CD4-positive, alpha-beta T cell treated with Interleukin-2 at 100 ng/mL for 4 hours (primary cell): ENCODE measurements at regions not wholly inside any gene's neighbourhood (a gene's known extent, or its start where the extent isn't known, plus 50 kb on each side); places are given as distances from the start of the nearest gene placed in this dataset.
"Not testable (repeated sequence)": the region's sequence is repeated elsewhere in the genome, so short reads cannot be mapped to it uniquely, and the experiment has no call there.

Source experiments
- DNase-seq: peaks from one replicate; pipeline ENCODE4 v3.0.0-alpha.2; 2020; ENCODE audit warnings: low spot score

DNA sequence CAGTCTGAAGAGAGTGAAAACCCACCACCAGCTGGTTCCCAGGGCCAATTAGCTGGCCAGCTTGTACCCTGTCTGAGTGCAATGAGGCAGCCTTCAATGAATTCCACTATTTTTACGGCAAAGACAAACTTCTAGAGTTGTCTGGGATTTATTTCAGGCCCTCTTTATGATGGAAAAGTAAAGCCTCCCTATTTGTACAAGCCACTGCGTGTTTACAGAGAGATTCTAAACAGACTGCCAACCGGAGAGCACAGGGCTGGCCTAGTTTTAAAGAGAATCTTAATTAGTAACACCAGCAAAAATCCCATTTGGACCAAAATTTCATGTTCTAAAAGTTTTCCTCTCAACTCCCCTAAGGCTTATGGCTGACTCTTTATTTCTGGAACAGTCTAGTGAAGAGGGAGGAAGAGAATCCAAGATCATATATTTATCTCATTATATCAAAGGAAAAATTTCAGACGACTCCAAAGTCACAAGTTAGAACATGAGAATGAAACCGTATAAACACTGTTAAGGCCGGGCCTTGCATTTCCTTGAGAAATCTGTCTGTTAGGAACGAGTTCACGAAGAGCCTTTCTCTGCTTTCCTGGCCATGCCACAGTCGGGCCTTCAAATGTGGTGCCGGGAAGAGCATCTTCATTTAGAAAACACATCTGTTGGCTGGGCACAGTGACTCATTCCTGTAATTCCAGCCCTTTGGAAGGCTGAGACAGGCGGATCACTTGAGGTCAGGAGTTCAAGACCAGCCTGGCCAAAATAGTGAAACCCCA is 724.6 kb upstream of the NRP1 start:
- DNase-seq: no peak

DNA sequence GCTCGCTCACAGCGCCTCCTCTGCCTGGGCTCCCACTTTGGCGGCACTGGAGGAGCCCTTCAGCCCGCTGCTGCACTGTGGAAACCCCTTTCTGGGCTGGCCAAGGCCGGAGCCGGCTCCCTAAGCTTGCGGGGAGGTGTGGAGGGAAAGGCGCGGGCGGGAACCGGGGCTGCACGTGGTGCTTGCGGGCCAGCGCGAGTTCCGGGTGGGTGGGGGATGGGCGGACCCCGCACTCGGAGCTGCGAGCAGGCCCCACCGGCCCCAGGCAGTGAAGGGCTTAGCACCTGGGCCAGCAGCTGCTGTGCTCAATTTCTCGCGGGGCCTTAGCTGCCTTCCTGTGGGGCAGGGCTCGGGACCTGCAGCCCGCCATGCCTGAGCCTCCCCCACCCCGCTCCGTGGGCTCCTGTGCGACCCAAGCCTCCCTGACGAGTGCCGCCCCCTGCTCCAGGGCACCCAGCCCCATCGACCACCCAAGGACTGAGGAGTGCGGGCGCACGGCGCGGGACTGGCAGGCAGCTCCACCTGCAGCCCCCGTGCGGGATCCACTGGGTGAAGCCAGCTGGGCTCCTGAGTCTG is 721.0 kb upstream of the NRP1 start:
- not testable (repeated sequence) for DNase-seq

DNA sequence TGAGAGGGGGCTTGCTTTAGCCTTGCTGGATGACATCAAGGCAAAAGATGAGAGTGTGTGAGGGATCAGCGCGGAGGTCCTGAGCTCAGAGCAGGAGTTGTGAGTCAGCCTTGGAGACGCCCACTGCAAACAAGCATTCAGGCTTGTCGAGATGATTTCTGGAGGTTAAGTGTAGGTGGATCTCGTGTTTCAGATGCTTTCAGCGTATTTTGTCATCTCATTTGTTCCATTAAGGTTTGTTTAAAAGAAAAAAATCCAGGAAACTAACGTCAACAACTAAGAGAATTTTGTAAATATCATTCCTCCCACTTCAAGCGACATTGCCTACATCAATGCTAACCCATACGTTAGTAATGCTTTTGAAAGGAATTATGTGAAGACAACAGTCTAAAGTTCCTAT is 715.4 kb upstream of the NRP1 start:
- no peak for DNase-seq

DNA sequence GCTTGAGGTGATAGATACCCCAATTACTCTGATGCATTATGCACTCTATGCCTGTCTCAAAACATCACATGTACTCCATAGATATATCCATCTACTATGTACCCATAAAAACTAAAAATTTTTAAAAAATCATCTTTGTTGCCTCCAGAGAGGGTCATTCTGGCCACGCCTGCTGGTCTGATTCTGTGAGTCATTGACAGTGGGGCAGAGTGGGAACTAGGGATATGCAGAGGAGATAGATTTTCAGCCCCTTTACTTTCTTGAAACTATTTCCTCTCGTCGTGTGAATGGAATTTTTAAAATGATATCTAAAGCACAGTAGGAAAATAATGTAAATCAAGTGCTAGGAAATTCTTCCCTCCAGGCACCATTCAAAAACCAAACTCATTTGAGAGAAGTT is 715.0 kb upstream of the NRP1 start:
- no peak for DNase-seq

DNA sequence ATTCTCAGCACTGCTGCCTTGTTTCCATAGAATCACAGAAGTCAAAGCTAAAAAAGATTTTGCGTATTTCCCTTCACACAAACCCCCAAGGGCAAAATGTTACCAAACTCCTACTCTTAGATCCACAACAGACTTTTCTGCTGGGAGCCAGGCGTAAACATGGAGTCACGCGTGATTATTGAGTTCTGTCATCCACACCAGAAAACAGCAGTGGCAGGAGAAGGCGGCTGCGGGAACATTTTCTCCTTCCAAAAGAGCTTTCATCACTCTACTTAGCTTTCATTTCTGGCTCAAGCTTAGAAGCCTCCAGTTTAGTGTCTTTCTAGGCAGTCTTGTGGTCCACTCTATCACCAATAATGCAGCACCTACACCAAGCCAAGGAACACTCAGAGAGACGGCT is 712.9 kb upstream of the NRP1 start:
- no peak for DNase-seq

DNA sequence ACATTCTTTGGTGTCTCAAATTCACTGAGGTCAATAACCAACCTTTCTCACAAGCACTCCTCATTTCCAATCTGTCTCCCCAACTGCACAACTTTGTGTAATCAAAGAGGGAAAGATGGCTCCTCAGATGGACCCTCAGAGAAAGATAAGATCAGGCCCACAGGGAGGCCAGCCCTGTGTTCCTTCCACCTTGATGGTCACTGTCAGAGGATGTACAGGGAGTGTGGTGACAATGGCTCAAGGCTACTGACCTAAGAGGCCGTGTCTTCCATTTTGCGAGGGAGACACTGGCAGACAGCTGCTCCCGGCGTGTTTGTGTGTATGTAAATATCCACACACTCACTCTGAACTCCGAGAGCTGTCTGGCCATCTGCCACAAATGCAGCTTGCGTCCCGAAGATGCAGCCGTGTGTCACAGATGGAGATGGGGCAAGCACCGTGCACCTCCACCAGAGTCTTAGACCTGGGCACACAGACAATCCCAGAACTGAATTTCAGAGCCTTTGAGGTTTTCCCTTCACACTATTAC is 712.1 kb upstream of the NRP1 start:
- no peak for DNase-seq

DNA sequence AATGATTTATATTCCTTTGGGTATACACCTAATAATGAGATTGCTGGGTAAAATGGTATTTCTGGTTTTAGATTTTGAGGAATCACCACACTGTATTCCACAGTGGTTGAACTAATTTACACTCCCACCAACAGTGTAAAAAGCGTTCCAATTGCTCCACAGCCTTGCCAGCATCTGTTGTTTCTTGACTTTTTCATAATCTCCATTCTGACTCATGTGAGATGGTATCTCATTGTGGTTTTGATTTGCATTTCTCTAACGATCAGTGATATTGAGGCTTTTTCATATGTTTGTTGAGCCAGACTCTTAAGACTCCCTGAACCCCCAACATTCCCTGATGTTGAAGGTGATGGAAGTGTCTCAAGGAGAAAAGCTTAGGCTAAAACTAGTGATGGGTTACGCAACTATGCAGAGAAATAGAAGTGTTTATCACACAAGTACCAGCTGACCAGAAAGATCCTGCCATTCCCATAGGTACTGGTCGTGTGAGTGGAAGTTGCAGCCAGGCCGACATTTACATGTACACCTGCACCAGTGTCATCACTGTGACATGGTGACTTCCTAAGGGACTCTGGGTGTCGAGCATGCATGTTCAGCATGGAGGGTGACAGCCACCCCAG is 711.2 kb upstream of the NRP1 start:
- DNase-seq: no peak

DNA sequence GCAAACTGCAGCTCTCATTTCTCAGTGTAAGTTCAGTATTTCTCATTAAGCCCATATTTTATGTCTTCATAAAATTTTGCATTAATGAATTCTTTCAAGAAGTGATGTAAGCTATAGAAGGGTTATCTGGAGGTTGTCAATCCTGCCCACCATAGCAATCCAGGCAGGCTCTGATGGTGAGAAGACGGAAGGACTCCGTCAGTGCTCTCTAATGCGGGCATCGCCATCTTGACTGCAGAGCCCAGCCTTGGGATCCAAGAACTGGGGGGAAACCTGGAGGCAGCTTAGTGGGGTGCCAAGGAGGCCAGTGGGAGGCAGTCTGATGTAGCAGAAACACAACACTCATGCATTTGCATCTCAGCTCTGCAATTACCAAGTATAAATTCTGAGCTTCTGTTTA is 707.4 kb upstream of the NRP1 start:
- DNase-seq: no peak

DNA sequence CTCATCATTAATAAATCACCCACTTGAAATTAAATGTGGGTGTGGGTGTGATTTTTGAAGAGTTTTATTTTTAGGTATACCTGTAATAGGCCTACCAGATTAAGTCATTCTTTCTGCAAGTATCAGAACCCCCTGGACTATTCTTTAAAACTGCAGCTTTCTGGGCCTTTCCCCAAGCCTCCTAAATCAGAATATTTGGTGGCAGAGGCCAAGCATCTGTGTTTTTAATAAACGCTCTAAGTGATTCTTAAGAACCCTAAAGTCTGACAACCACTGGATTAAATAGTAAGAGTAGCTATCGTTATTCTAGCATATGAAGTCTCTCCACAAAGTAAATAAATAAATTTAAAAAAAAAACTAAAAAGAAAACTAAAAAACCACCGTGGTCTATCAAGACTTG is 703.0 kb upstream of the NRP1 start:
- no peak for DNase-seq

DNA sequence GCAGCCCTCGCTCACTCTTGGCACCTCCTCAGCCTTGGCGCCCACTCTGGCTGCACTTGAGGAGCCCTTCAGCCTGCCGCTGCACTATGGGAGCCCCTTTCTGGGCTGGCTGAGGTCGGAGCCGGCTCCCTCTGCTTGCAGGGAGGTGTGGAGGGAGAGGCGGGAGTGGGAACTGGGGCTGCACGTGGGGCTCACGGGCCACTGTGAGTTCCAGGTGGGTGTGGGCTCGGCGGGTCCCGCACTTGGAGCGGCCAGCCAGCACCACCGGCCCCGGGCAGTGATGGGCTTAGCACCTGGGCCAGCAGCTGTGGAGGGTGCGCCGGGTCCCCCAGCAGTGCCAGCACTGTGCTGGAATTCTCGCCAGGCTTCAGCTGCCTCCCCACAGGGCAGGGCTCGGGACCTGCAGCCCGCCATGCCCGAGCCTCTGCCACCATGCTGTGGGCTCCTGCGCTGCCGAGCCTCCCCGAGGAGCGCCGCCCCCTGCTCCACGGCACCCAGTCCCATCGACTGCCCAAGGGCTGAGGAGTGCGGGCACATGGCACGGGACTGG is 700.8 kb upstream of the NRP1 start:
- DNase-seq: not testable (repeated sequence)

DNA sequence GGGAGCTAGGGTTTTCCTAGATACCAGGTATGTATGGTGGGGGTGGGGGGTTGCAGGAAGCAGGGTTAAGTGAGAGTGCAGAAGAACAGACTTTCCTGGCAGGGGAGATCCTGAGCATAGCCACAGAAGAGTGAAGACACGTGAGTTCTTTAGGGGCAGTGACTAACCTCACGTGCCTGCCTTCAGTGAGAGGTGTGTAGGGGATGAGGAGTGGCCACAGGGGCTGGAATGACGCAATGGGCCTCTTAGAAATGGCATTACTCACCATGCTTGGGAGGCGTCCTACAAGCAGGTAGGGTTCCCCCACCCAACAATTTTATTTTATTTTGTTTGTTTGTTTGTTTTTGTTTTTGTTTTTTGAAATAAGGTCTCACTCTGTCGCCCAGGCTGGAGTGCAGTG is 698.6 kb upstream of the NRP1 start:
- no peak for DNase-seq

DNA sequence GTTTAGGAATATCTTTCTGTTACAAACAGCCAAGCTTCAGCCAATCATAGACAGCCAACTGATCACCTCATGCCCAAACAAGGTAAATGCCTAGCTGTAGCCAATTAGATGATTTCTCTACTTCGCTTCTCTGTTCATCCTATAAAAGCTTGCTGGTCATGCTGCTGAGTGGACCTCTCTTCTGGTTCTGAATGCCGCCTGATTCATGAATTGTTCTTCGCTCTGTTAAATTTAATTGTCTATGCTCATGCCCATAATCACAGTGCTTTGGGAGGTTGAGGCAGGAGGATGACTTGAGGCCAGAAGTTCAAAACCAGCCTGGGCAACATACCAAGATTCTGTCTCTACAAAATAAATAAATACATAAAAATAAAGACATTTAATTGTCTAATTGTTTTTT is 698.1 kb upstream of the NRP1 start:
- no peak for DNase-seq

DNA sequence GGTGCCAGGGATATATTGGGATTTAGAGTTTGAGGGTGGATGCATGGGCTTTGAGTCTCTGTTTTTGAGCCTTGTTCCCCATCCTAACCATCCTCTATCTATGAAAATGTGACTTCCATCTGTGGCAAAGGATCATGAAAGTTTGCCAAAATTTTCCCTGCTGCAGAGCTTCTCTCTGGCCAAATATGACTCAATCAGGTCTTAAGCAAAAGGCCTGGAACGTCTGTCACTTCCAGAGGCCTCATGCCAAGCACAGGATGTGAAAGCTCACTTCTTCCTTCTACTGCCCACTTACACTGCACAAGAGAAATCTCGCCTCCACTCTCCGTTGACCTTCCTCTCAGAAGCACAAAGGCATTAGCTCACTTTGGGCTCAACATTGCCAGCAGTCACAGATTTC is 696.9 kb upstream of the NRP1 start:
- no peak for DNase-seq

DNA sequence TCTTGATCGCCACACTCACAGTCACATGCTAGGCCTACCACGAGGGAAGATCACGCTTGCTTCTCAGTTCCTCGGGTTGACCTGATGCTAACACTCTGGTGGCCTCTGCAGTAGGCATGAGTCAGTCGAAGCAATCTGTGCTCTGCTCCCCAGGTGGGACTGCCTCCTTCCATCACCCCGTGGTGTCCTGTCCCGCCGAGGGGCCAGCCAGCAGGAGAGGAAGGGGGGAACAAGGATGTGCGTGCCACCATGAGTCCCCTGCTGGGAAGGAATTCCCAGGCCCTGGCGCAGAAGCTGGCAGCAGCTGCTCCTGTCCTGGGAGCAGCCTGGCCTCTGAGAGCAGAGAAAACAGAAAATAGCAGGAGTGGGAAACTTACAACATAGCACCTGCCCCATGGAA is 695.0 kb upstream of the NRP1 start:
- no peak for DNase-seq

DNA sequence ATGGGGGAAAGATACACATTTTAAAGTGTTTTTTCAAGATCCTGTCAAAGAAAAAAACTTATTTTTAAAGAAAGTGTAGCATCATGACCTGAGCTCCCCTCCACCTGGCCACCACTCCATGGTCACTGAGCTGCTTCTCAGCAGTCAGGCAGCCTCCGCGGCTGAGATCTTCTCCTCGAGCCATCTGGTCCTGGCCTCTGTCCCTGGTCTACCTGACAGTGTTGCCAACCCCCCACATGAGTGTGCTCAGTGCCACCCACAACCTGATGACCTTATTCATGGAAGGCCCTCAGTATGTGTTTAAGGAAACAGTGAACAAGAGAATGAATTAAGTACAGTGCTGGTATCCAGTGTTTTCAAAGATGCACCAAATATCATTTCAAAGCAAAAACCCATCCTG is 694.5 kb upstream of the NRP1 start:
- no peak for DNase-seq

DNA sequence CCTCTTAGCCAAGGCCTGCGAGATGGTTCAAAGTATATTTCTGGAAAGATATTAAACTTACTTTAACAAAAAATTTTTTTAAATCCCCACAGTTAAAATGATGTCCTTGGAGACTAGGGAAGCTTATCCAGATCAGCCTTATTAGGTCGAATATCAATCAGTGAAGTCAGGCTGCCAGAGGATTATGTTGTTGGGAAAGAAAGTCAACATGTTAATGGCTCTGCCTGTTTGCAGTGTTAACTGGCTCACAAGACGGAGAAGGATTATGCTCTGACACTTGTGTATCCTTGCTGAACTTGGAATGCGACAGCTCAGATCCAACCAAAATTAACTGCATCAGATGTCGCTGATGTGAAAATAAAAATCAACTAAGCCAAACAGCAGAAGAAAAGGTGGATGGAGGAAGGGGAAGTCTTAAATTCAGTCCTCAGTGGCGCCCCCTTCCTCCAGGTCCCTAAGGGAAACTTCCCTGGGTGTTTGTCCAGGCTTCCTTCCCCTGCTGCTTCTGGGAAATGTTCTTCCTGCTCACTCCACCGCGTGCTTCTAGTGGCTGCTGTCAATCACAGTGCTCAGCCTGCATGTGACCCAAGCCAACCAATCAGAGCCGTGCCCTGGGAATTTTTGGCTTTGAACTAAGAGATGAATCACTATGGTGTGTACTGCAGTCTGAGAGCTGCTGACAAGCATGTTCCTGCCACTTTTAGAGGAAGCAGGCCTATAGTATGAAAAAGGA is 690.4 kb upstream of the NRP1 start:
- no peak for DNase-seq

DNA sequence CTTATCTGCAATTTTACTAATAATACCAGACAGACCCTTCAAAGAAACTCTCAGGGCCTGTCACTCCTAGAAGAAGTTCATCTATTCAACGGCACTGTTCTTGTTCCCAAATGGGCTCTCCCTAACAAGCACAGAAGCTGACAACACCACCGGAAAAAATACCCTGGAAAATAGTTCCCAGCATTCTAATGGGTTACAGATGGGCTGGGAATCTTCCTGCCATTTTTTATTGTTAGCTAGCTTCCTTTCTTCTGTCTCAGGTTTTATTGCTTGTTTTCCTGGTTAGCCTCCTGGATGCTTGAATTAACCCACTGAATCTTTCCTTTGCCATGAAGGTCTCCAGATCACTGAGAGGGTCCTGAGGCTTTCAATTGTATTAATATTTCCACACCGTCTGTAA is 689.8 kb upstream of the NRP1 start:
- no peak for DNase-seq

DNA sequence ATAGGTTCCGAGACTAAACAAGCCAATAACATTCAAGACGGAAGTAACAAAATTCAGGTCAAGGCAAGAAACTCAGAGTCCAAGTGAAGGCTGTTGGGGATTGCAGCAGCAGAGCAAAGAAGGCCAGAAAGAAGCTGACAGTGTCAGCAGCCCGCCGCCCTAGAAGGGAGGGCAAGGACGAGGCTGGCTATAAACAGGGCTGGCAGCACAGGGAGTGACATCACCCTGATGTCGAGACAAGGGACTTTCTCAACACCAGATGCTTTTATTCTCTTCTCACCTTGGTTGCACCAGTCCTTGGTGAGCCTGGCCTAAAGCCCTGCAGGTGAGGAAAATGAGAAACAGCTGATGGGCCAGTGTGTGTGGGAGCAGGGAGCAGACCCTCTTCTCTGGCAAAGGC is 687.7 kb upstream of the NRP1 start:
- DNase-seq: no peak

DNA sequence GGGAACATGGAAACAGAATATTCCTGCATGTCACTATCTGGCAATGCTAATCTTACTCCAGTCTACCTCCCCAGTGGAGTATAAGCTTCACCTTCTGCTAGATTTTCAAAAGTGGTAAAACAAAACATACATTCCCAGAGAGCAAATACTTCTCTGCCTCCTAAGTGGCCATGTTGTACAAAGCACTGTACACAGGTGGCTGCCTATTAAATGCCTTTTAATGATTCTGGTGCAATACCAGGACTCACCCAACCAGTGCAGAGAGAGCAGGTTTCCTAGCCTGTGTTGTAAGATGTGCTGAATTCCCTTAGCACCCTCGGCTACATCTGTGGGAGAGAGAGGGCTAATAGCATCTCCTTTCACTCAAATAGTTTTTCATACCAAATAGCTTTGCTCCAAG is 684.3 kb upstream of the NRP1 start:
- no peak for DNase-seq

DNA sequence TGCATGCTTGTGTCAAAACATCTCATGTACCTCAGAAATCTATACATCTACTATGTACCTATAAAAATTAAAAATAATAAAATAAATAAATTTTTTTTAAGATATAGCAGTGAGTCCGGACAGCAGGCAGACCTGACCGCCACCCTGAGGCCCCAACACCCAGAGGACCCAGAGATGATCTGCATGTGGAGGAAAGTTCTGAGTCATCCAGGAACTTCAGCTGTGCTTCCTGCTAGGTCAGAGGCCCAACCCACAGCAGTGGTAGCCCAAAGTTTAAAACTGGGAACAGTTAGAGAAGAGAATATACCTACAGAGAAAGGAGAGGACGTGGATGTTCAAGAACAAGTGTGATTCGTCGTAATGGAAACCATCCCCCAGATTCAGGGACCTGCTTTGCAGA is 683.7 kb upstream of the NRP1 start:
- no peak for DNase-seq

DNA sequence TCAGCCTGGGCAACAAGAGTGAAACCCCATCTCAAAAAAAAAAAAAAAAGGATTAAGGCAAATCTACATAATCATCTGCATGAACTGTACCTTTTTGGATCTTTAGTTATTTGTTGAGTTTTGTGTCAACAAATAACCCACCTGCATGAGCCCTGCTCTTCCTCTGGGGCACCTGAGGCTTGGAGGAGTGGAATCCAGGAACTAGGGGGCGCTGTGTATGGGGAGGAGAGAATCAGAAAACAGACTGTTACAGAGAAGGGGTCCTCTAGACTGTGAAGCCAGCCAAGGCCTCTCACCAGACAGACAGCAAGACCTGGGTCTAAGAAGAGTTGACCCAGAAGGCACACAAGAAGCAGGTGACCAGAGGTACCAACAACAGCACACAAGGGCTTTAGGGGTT is 682.8 kb upstream of the NRP1 start:
- no peak for DNase-seq

DNA sequence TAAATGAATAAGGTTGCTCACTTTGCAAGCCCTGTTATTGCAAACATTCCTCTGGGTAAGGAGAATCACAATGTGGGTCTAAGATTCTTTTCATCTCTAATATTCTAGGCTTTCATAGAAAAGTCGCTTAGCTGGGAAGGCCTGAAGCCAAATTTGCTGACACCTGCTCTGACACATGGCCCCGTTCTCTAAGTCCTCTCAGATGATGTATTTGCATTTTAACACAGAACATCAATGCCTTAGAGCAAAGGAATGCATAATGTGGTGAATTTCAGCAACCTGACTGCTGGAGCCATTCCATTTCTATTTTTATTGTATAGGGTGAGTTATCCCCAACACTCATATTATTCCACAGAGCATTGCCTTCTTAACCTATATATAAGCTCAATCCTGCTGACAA is 682.1 kb upstream of the NRP1 start:
- no peak for DNase-seq

DNA sequence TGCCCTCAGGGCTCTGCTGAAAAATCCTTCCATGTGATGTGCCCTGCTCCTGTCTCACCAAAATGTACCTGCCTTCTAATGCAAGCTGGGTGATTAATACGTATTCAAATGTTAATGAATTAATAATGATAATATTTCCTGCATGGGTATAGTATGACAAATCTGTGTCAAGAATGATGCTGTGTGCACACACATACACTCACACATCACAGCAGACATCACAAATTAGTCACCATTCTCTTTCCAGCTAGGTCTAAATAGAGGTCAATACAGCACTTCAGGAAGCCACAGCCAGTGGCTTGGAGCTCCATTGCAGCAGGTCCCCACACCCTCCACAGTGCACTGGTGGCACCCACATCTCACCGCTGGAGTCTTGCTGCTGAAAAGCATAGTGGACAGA is 681.2 kb upstream of the NRP1 start:
- DNase-seq: no peak
